Astrocyte (in vitro differentiated cells and primary cell): ENCODE measurements at regions not wholly inside any gene's neighbourhood (a gene's known extent, or its start where the extent isn't known, plus 50 kb on each side); places are given as distances from the start of the nearest gene placed in this dataset.

Experiments
- DNase-seq: peaks from one replicate; pipeline ENCODE4 v3.0.0-alpha.2; 2010; ENCODE audit warnings: low read depth
- FAIRE-seq: peaks from 2 replicates; lab custom pipeline; 2011; peaks lifted over from hg19 to GRCh38; lab: Jason Lieb, UNC
- H2AFZ ChIP-seq: 2 replicates; pipeline ENCODE4 v1.6.0; 2012; ENCODE audit warnings: low read depth, low read length, inconsistent platforms
- H3K27ac ChIP-seq: 2 replicates; pipeline ENCODE4 v1.5.1; 2011; ENCODE audit warnings: low read depth, low read length, inconsistent platforms
- H3K27me3 ChIP-seq: 2 replicates; pipeline ENCODE4 v1.6.0; 2011; ENCODE audit warnings: low read length, inconsistent platforms; ENCODE audit not compliant: insufficient read depth
- H3K36me3 ChIP-seq: 2 replicates; pipeline ENCODE4 v1.5.1; 2011; ENCODE audit warnings: low read length, inconsistent platforms; ENCODE audit not compliant: insufficient read depth
- H3K4me1 ChIP-seq: 2 replicates; pipeline ENCODE4 v1.5.1; 2011; ENCODE audit warnings: low read length, inconsistent platforms; ENCODE audit not compliant: insufficient read depth
- H3K4me2 ChIP-seq: 2 replicates; pipeline ENCODE4 v1.6.0; 2012; ENCODE audit warnings: low read length, inconsistent platforms
- H3K4me3 ChIP-seq: 2 replicates; pipeline ENCODE4 v1.5.1; 2011; ENCODE audit warnings: low read depth, mild to moderate bottlenecking, low read length, inconsistent platforms; ENCODE audit not compliant: insufficient read depth
- H3K79me2 ChIP-seq: 2 replicates; pipeline ENCODE4 v1.6.0; 2012; ENCODE audit warnings: mild to moderate bottlenecking, low read length, inconsistent platforms; ENCODE audit not compliant: insufficient read depth
- H3K9ac ChIP-seq: 2 replicates; pipeline ENCODE4 v1.6.0; 2012; ENCODE audit warnings: mild to moderate bottlenecking, low read length, inconsistent platforms
- H3K9me3 ChIP-seq: 2 replicates; pipeline ENCODE4 v1.5.1; 2012; ENCODE audit warnings: low read depth, mild to moderate bottlenecking, low read length, inconsistent platforms; ENCODE audit not compliant: insufficient read depth
- H4K20me1 ChIP-seq: 2 replicates; pipeline ENCODE4 v1.6.0; 2012; ENCODE audit warnings: low read length, inconsistent platforms; ENCODE audit not compliant: insufficient read depth
- H3K27ac Mint-ChIP-seq: one replicate; pipeline ENCODE4 v1.8.0; 2021; ENCODE audit warnings: mild to moderate bottlenecking, mixed read lengths; ENCODE audit not compliant: unreplicated experiment
- H3K27me3 Mint-ChIP-seq: one replicate; pipeline ENCODE4 v1.8.0; 2021; ENCODE audit warnings: low read depth, mixed read lengths; ENCODE audit not compliant: unreplicated experiment
- H3K36me3 Mint-ChIP-seq: one replicate; pipeline ENCODE4 v1.8.0; 2021; ENCODE audit warnings: low read depth, mixed read lengths; ENCODE audit not compliant: unreplicated experiment
- H3K4me1 Mint-ChIP-seq: one replicate; pipeline ENCODE4 v1.8.0; 2021; ENCODE audit warnings: low read depth, mixed read lengths; ENCODE audit not compliant: unreplicated experiment
- H3K4me3 Mint-ChIP-seq: one replicate; pipeline ENCODE4 v1.8.0; 2021; ENCODE audit warnings: mild to moderate bottlenecking, moderate library complexity, mixed read lengths; ENCODE audit not compliant: unreplicated experiment
- H3K9me3 Mint-ChIP-seq: one replicate; pipeline ENCODE4 v1.8.0; 2021; ENCODE audit warnings: mild to moderate bottlenecking, mixed read lengths; ENCODE audit not compliant: unreplicated experiment
- EZH2 ChIP-seq: IDR thresholded peaks from 2 replicates; pipeline ENCODE4 v1.6.1; 2012; ENCODE audit warnings: mild to moderate bottlenecking, low read length, inconsistent platforms; ENCODE audit not compliant: insufficient read depth
- TF ChIP-seq, protein P1 (sequence below): IDR thresholded peaks from 2 replicates; pipeline ENCODE4 v1.5.1; 2011; ENCODE audit warnings: low read depth, mild to moderate bottlenecking, inconsistent platforms, low read length, moderate library complexity; ENCODE audit not compliant: insufficient read depth

DNA sequence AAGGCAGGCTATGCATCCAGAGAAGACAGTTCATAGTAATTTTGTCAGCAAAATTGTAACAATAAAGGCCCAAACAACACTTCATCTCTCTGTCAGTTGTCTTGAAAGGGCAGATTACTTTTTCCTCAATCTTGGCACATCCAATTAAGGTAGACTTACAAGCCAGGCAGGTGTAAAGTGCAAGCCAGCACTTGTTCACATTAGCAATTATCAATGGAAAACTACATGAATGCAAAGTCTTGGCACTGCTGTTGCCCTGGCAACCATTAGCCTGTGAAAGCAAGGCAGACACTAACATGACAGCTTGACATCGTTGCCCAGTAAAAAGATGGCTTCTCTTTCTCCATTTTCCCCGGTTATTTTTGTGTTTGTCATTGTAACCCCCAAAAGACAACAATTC lies 677.2 kb upstream of the TENM4 start:
- no peak for TF ChIP-seq EZH2
- TF ChIP-seq, protein P1, sequence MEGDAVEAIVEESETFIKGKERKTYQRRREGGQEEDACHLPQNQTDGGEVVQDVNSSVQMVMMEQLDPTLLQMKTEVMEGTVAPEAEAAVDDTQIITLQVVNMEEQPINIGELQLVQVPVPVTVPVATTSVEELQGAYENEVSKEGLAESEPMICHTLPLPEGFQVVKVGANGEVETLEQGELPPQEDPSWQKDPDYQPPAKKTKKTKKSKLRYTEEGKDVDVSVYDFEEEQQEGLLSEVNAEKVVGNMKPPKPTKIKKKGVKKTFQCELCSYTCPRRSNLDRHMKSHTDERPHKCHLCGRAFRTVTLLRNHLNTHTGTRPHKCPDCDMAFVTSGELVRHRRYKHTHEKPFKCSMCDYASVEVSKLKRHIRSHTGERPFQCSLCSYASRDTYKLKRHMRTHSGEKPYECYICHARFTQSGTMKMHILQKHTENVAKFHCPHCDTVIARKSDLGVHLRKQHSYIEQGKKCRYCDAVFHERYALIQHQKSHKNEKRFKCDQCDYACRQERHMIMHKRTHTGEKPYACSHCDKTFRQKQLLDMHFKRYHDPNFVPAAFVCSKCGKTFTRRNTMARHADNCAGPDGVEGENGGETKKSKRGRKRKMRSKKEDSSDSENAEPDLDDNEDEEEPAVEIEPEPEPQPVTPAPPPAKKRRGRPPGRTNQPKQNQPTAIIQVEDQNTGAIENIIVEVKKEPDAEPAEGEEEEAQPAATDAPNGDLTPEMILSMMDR, result no peak
- Mint-ChIP-seq H3K4me3 (no peak overlapping the region), H3K27me3 (peaks cover 5% of the 10 kb centered on the region), H3K36me3 (no peaks in the 10 kb centered on the region), H3K9me3 (no peaks in the 10 kb centered on the region), H3K27ac (no peak overlapping the region), H3K4me1 (no peaks in the 10 kb centered on the region)
- Histone ChIP-seq H3K79me2 (no peaks in the 10 kb centered on the region), H3K4me3 (no peak overlapping the region), H3K4me1 (no peaks in the 10 kb centered on the region), H3K27ac (no peak overlapping the region), H3K27me3 (no peaks in the 10 kb centered on the region), H4K20me1 (no peaks in the 10 kb centered on the region), H3K9ac (no peak overlapping the region), H3K9me3 (no peaks in the 10 kb centered on the region), H3K4me2 (no peak overlapping the region), H2AFZ (no peak overlapping the region), H3K36me3 (no peaks in the 10 kb centered on the region)
- DNase-seq, result no peak
- no peak for FAIRE-seq

- Histone ChIP-seq H3K9me3 (no peaks in the 10 kb centered on the region), H4K20me1 (no peaks in the 10 kb centered on the region), H3K4me2 (no peak overlapping the region), H3K79me2 (no peaks in the 10 kb centered on the region), H3K27ac (no peak overlapping the region), H3K27me3 (no peaks in the 10 kb centered on the region), H3K4me3 (no peak overlapping the region), H2AFZ (no peak overlapping the region), H3K4me1 (no peaks in the 10 kb centered on the region), H3K9ac (no peak overlapping the region), H3K36me3 (no peaks in the 10 kb centered on the region)
- no peaks in the 10 kb centered on the region for H3K9me3 Mint-ChIP-seq
- TF ChIP-seq, protein P1, result no peak
- no peak for TF ChIP-seq EZH2
- no peak overlapping the region for H3K4me3 Mint-ChIP-seq
- FAIRE-seq (no peak), DNase-seq (no peak)
- peaks cover 5% of the 10 kb centered on the region for H3K27me3 Mint-ChIP-seq
- H3K4me1 Mint-ChIP-seq, result no peaks in the 10 kb centered on the region
- no peaks in the 10 kb centered on the region for H3K36me3 Mint-ChIP-seq
- H3K27ac Mint-ChIP-seq, result no peak overlapping the region
These were observed 676.0 kb upstream of the TENM4 start for GRCh38 chr11:80116796-80117195.

DNA sequence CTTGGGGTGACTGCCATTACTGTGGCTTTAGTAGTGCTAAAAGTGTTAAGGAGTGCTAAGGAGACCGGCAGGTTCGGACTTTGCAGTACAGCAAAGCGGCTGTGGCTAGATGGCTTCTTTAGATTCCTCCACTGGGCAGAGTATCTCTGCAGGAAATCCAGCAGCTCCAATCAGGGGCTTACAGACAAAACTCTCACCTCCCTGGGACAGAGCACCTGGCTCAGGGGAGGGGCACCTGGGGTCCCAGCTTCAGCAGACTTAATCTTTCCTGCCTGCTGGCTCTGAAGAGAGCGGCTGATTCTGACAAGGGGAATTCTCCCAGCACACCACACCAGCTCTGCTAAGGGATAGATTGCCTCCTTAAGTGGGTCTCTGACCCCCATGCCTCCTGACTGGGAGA lies 668.8 kb upstream of the TENM4 start:
- H3K9me3 ChIP-seq, result no peaks in the 10 kb centered on the region
- no peaks in the 10 kb centered on the region for H3K4me1 ChIP-seq
- no peak overlapping the region for H2AFZ ChIP-seq
- Mint-ChIP-seq H3K27ac (no peak overlapping the region), H3K9me3 (peaks cover 3% of the 10 kb centered on the region), H3K4me3 (no peak overlapping the region), H3K27me3 (peaks cover 2% of the 10 kb centered on the region), H3K36me3 (no peaks in the 10 kb centered on the region), H3K4me1 (peaks cover 8% of the 10 kb centered on the region)
- no peaks in the 10 kb centered on the region for H3K79me2 ChIP-seq
- no peaks in the 10 kb centered on the region for H3K27me3 ChIP-seq
- H4K20me1 ChIP-seq, result no peaks in the 10 kb centered on the region
- DNase-seq (no peak), FAIRE-seq (no peak)
- H3K36me3 ChIP-seq, result no peaks in the 10 kb centered on the region
- no peak overlapping the region for H3K4me2 ChIP-seq
- TF ChIP-seq EZH2, result no peak
- TF ChIP-seq, protein P1, result no peak
- H3K27ac ChIP-seq, result no peak overlapping the region
- H3K4me3 ChIP-seq, result no peak overlapping the region
- no peak overlapping the region for H3K9ac ChIP-seq
